ENCODE measurements at regions not wholly inside any gene's neighbourhood (a gene's known extent, or its start where the extent isn't known, plus 50 kb on each side); places are given as distances from the start of the nearest gene placed in this dataset.

GRCh38 chr16:62872339-62872738 lies 836.1 kb upstream of the CDH8 start:
- Histone ChIP-seq H3K4me3 (no peak overlapping the region), H3K27ac (no peak overlapping the region)
- no peak for DNase-seq (ENCODE audit: low spot score)
- TF ChIP-seq CTCF (IDR thresholded peaks at IDR 0.05), result no peak

GRCh38 chr16:62870554-62870953 lies 834.3 kb upstream of the CDH8 start:
- Histone ChIP-seq H3K27ac (no peak overlapping the region), H3K4me3 (no peak overlapping the region)
- TF ChIP-seq CTCF (IDR thresholded peaks at IDR 0.05), result no peak
- DNase-seq (ENCODE audit: low spot score), result no peak

- Histone ChIP-seq H3K4me3 (no peak overlapping the region), H3K27ac (no peak overlapping the region)
- TF ChIP-seq CTCF (IDR thresholded peaks at IDR 0.05), result no peak
- no peak for DNase-seq (ENCODE audit: low spot score)
Observed at GRCh38 chr16:62869837-62870236, 833.6 kb upstream of the CDH8 start.

GRCh38 chr16:62863139-62863538 lies 826.9 kb upstream of the CDH8 start:
- DNase-seq (ENCODE audit: low spot score), result no peak
- Histone ChIP-seq H3K27ac (no peak overlapping the region), H3K4me3 (no peak overlapping the region)
- no peak for TF ChIP-seq CTCF (IDR thresholded peaks at IDR 0.05)

- no peak for DNase-seq (ENCODE audit: low spot score)
- Histone ChIP-seq H3K27ac (no peak overlapping the region), H3K4me3 (no peak overlapping the region)
- TF ChIP-seq CTCF (IDR thresholded peaks at IDR 0.05), result no peak
Observed at GRCh38 chr16:62853887-62854286, 817.6 kb upstream of the CDH8 start.

- no peak for TF ChIP-seq CTCF (IDR thresholded peaks at IDR 0.05)
- DNase-seq (ENCODE audit: low spot score), result no peak
- no peak overlapping the region for H3K27ac ChIP-seq
- no peak overlapping the region for H3K4me3 ChIP-seq
Observed at GRCh38 chr16:62846399-62847057, 810.3 kb upstream of the CDH8 start.

GRCh38 chr16:62832214-62832613 lies 796.0 kb upstream of the CDH8 start:
- no peak overlapping the region for H3K27ac ChIP-seq
- H3K4me3 ChIP-seq, result no peak overlapping the region
- TF ChIP-seq CTCF (IDR thresholded peaks at IDR 0.05), result no peak
- no peak for DNase-seq (ENCODE audit: low spot score)
